Stimulated activated CD8-positive, alpha-beta memory T cell treated with anti-CD3 and anti-CD28 coated beads, Interleukin-4, amount 100 ng/mL, for 24 hours (primary cell): ENCODE measurements at regions not wholly inside any gene's neighbourhood (a gene's known extent, or its start where the extent isn't known, plus 50 kb on each side); places are given as distances from the start of the nearest gene placed in this dataset.
"Not testable (repeated sequence)": the region's sequence is repeated elsewhere in the genome, so short reads cannot be mapped to it uniquely, and the experiment has no call there.

Experiments used
- DNase-seq: peaks from one replicate; pipeline ENCODE4 v3.0.0-alpha.2; 2020; ENCODE audit warnings: low read depth

GRCh38 chr3:153615863-153616262 lies 453.8 kb downstream of the RAP2B start:
- no peak for DNase-seq

- no peak for DNase-seq
Measured at GRCh38 chr3:153617463-153617862, 455.4 kb downstream of the RAP2B start.

DNA sequence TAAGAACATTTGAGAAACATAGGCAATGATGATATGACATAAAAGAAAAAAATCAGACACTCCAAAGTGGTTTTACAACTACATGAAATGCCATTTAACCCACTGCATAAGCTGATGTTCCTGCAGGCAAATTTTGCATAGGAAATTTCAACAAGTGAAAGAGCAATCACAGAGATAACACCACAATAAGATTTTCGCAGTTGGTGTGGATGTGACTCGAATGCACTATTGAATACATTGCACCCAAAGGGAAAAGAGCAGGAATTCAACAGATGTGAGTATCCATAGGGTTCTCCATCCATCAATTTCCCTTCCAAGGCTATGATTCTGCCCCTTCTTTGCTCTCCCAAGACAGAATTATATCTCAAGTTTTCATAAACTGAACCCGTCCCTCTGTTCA lies 456.1 kb downstream of the RAP2B start:
- DNase-seq, result no peak

- DNase-seq, result no peak
Measured at GRCh38 chr3:153619268-153619667, 457.2 kb downstream of the RAP2B start.

DNA sequence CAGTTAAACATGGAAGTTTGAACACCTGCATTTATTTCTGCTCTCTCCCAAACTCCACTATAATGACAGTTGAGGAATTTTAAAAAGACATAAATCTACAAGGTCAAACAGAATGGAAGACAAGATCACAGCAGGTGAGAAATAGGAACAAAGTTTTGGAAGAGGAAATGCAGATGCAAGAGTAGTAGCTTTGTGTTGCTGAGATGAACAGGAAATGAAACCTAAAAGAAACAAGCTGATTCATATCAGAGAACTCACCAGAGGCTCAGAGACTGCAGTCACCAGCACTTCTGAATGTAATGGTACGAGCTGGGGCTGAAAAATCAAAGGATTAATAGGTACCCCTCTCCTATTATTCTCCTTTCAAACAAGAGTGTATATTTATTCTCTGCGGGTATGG lies 459.9 kb downstream of the RAP2B start:
- no peak for DNase-seq

GRCh38 chr3:153623834-153624233 lies 461.8 kb downstream of the RAP2B start:
- no peak for DNase-seq

- no peak for DNase-seq
Measured at GRCh38 chr3:153624310-153625030, 462.4 kb downstream of the RAP2B start.

DNA sequence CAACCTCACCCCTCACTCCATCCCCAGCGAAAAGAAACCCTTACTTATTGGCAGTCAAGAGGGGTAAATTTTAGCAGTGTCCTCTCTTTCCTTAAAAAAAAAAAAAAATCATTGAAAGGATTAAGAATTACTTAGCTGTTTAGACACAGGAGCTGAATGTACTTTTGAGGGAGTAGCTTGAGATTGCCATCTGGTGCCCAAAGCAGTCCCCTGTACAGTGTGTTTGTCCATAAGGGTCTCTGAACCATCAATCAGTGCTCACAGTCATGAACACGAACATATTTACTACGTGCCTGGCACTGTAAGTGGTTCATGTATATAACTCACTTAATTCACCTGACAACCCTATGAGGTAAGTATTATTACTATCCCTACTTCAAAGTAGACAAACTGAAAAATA lies 463.5 kb downstream of the RAP2B start:
- DNase-seq, result no peak

DNA sequence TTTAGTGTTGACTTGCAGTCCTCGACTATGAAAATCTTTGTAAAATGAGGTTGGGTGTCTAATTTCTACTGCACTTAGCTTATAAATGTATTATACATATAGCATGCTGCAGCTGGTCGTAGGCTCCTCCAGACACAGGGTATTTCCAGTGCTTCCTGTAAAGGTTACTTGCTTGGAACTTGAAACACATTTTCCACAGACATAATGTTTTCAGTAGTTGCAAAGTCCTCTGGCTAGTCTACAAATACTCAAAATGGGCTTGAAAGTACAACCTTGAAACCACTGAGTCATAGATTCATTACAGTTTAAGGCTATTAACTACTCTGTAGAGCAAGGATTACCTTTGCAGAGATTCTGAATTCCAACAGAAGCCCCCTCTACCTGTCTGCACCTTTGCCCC lies 464.1 kb downstream of the RAP2B start:
- no peak for DNase-seq

DNA sequence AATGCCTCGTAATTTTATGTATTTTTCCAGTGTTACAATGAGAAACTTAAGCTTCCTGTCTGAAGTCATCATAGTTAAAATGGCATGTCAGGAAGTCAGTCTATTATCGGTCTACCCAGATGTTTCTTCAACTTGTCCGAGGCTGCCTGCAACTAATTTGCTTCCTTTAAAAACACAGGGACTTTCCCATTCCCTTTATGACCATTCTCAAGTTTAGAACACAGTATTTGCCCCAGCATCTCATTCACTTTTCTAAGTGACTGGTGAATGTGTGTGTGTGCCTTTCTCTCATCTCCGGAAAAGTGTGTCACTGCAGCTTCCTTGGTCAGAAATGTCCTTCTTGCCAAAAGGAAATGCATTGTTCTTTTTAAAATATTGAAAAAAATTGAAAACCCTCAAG lies 466.6 kb downstream of the RAP2B start:
- DNase-seq, result no peak

GRCh38 chr3:153629148-153629547 lies 467.1 kb downstream of the RAP2B start:
- DNase-seq, result no peak

DNA sequence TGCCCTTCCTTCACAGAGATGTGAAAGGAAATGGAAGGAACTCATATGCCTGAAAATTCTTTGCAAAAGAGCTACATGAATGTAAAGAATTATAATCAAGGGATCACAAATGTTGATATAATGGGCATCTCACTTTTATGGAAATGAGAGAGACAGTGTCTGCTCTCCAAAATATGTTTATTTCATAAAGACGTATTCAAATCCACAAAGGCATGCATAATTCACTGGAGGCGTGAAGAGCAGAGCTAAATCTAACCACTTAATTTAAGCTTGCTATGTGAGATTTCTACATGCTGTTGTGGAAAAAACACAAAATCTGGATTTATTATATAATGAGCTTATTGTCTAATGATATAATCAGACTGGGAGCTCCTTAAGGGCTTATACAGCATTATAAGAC lies 469.1 kb downstream of the RAP2B start:
- no peak for DNase-seq

- DNase-seq, result no peak
Measured at GRCh38 chr3:153631664-153632063, 469.6 kb downstream of the RAP2B start.

- DNase-seq, result no peak
Measured at GRCh38 chr3:153633407-153633806, 471.4 kb downstream of the RAP2B start.

GRCh38 chr3:153634683-153635082 lies 472.7 kb downstream of the RAP2B start:
- DNase-seq, result no peak

DNA sequence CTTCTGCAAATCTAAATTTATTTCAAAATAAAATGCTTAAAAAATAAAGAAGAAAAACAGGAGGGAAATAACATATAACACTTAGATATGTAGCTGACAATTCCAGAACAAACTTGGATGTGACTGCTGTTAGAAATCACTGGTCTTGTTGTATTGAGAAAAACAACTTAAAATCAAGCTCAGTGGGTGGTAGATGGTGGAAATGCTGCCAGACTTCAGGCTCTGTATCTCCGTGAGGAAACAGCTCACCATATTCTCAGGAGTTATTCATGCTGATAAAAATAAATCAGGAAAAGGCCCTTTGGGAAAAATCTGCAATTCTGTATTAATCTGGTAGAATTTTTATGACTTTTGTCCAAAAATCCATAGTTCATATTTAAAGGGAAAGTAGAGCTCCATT lies 477.6 kb downstream of the RAP2B start:
- DNase-seq, result no peak

- DNase-seq, result no peak
Measured at GRCh38 chr3:153640689-153641665, 479.0 kb downstream of the RAP2B start.

DNA sequence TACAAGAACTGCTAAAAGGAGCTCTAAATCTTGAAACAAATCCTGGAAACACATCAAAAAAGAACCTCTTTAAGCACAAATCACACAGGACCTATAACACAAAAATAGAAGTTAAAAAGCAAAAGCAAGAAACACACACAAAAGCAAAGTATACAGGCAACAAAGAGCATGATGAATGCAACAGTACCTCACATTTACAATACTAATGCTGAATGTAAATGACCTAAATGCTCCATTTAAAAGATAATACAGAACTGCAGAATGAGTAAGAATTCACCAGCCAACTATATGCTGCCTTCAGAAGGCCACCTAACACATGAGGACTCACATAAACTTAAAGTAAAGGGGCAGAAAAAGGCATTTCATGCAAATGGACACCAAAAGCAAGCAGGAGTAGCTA lies 478.6 kb upstream of the ARHGEF26 start:
- not testable (repeated sequence) for DNase-seq

DNA sequence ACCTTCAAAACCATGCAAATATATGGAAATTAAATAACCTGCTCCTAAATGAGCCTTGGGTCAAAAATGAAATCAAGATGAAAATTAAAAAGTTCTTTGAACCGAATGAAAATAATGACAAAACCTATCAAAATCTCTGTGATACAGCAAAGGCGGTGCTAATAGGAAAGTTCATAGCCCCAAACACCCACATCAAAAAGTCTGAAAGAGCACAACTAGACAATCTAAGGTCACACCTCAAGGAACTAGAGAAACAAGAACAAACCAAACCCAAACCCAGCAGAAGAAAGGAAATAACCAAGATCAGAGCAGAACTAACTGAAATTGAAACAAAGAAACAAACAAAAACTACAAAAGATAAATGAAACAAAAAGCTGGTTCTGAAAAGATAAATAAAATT lies 477.7 kb upstream of the ARHGEF26 start:
- not testable (repeated sequence) for DNase-seq

DNA sequence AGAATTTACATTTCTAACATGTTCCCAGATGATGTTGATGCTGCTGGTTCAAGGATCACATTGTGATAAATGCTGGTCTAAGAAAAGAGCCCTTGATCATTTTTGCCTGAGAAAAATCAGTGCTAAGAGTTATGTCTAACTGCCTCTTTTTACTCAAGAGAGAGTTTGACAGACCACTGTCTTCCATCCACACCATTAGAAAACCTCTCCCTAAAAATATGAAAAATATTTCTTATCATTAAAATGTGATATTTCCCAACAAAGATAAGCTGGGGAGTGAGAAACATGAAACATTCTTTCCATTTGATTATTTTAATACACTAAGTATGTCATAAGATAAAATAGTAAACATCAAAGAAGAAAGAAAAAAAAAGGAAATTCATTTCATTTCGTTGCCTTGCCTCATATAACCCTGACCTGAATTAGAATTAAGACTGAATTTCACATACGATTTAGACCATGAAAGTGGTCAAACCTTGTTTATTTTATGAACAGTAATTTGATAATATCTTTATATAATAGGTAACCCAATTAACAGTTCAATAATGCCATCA lies 471.8 kb upstream of the ARHGEF26 start:
- no peak for DNase-seq

DNA sequence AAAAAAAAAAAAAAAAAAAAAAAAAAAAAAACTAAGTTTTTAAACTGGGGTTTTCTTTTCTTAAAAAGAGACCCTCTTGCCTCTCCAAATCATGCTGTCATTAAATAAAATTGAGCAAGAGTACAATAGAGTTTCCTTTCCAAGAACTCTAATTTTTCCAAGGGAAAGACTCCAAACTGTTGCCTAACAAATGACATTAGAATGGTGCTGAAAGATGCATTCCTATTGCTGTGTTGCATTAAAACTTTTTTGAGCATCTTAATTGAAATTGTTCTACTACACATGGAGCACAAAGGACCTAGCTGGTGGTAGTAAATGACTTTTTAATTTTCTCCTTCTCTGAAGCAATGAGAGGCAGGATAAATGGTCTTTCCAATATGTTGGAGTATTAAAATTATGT lies 469.1 kb upstream of the ARHGEF26 start:
- no peak for DNase-seq

GRCh38 chr3:153657046-153657445 lies 464.1 kb upstream of the ARHGEF26 start:
- no peak for DNase-seq

DNA sequence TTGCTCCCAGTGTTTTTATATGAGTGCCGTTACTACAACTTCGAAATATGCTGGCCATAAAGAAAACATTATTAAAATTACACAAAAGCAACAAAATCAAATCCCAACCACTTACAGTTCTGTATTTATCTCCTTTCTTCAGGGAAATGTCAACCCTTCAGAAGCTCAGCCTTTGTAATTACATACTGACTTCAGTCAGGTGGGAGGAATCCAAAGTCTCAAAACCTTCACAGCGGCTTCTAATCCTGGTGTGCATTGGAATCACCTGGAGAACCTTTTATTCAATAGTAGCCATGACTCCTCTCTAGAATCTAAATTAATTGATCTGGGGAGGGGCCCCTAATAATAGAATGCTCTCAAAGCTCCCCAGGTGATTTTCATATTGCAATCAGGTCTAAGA lies 463.7 kb upstream of the ARHGEF26 start:
- no peak for DNase-seq
